Fibroblast of mammary gland (primary cell): ENCODE measurements at regions not wholly inside any gene's neighbourhood (a gene's known extent, or its start where the extent isn't known, plus 50 kb on each side); places are given as distances from the start of the nearest gene placed in this dataset.

Experiments used
- DNase-seq: peaks from one replicate; pipeline ENCODE4 v3.0.0-alpha.2; 2010; ENCODE audit warnings: low read depth
- H3K4me3 ChIP-seq: 2 replicates; pipeline ENCODE4 v1.5.1; 2011; ENCODE audit warnings: low read depth, mild to moderate bottlenecking, low read length, moderate library complexity; ENCODE audit not compliant: control insufficient read depth
- CTCF ChIP-seq: conservative IDR thresholded peaks from 2 replicates; pipeline ENCODE4 v1.5.1; 2011; ENCODE audit warnings: low read depth, low read length, inconsistent platforms; ENCODE audit not compliant: control insufficient read depth, insufficient read depth

- TF ChIP-seq CTCF, result peak; percentile 48
- DNase-seq, result peak; percentile 71
- H3K4me3 ChIP-seq, result no peak overlapping the region
Observed at GRCh38 chr21:35400233-35400939, 351.3 kb upstream of the RUNX1 start.

- no peak for TF ChIP-seq CTCF
- H3K4me3 ChIP-seq, result no peak overlapping the region
- DNase-seq, result no peak
Observed at GRCh38 chr21:35399706-35400105, 350.6 kb upstream of the RUNX1 start.

GRCh38 chr21:35399002-35399530 lies 350.0 kb upstream of the RUNX1 start:
- TF ChIP-seq CTCF, result no peak
- DNase-seq, result no peak
- H3K4me3 ChIP-seq, result no peak overlapping the region

GRCh38 chr21:35398346-35398982 lies 349.4 kb upstream of the RUNX1 start:
- DNase-seq, result no peak
- H3K4me3 ChIP-seq, result no peak overlapping the region
- TF ChIP-seq CTCF, result no peak

- TF ChIP-seq CTCF, result no peak
- H3K4me3 ChIP-seq, result no peak overlapping the region
- no peak for DNase-seq
Observed at GRCh38 chr21:35397781-35398180, 348.7 kb upstream of the RUNX1 start.

GRCh38 chr21:35396655-35397054 lies 347.6 kb upstream of the RUNX1 start:
- TF ChIP-seq CTCF, result no peak
- no peak for DNase-seq
- no peak overlapping the region for H3K4me3 ChIP-seq
